ENCODE measurements at regions not wholly inside any gene's neighbourhood (a gene's known extent, or its start where the extent isn't known, plus 50 kb on each side); places are given as distances from the start of the nearest gene placed in this dataset.

- Histone ChIP-seq H3K27me3 (replicated peaks; ENCODE audit: insufficient read depth) (no peaks in the 10 kb centered on the region), H3K4me3 (no peak overlapping the region), H3K4me1 (replicated peaks) (no peaks in the 10 kb centered on the region), H3K9me3 (no peaks in the 10 kb centered on the region), H3K36me3 (no peaks in the 10 kb centered on the region), H3K27ac (no peak overlapping the region)
- intact Hi-C loops (cut with DNase I), result no loop called here
- no peak for DNase-seq (ENCODE audit: low spot score)
- WGBS, result 78% methylated on average over 13 of the region's 13 CpGs
- no peak for TF ChIP-seq POLR2AphosphoS5 (IDR thresholded peaks at IDR 0.05)
- no peak for TF ChIP-seq POLR2A (IDR thresholded peaks at IDR 0.05)
Measured at GRCh38 chr20:1832634-1833033, 62.6 kb upstream of the SIRPA start.

- H3K4me1 ChIP-seq (replicated peaks), result no peaks in the 10 kb centered on the region
- intact Hi-C loops (cut with DNase I), result no loop called here
- WGBS, result 87% methylated on average over 8 of the region's 8 CpGs
- H3K27ac ChIP-seq, result no peak overlapping the region
- H3K4me3 ChIP-seq, result no peak overlapping the region
- TF ChIP-seq POLR2AphosphoS5 (IDR thresholded peaks at IDR 0.05), result no peak
- no peak for TF ChIP-seq CTCF (IDR thresholded peaks at IDR 0.05)
- no peak for TF ChIP-seq POLR2A (IDR thresholded peaks at IDR 0.05)
- H3K36me3 ChIP-seq, result no peaks in the 10 kb centered on the region
- H3K9me3 ChIP-seq, result no peaks in the 10 kb centered on the region
- DNase-seq (ENCODE audit: low spot score), result no peak
- no peaks in the 10 kb centered on the region for H3K27me3 ChIP-seq (replicated peaks; ENCODE audit: insufficient read depth)
Measured at GRCh38 chr20:1831606-1832005, 63.6 kb upstream of the SIRPA start.

GRCh38 chr20:1831096-1831495 is 64.1 kb upstream of the SIRPA start:
- TF ChIP-seq POLR2AphosphoS5 (IDR thresholded peaks at IDR 0.05) (no peak), POLR2A (IDR thresholded peaks at IDR 0.05) (no peak), CTCF (IDR thresholded peaks at IDR 0.05) (no peak)
- no peaks in the 10 kb centered on the region for H3K36me3 ChIP-seq
- no peaks in the 10 kb centered on the region for H3K27me3 ChIP-seq (replicated peaks; ENCODE audit: insufficient read depth)
- no peaks in the 10 kb centered on the region for H3K4me1 ChIP-seq (replicated peaks)
- 50% methylated on average over 6 of the region's 6 CpGs for WGBS
- no peak for DNase-seq (ENCODE audit: low spot score)
- no peak overlapping the region for H3K4me3 ChIP-seq
- H3K9me3 ChIP-seq, result no peaks in the 10 kb centered on the region
- intact Hi-C loops (cut with DNase I), result no loop called here
- H3K27ac ChIP-seq, result no peak overlapping the region

GRCh38 chr20:1830240-1830639 is 65.0 kb upstream of the SIRPA start:
- DNase-seq (ENCODE audit: low spot score), result no peak
- no peak overlapping the region for H3K4me3 ChIP-seq
- H3K27me3 ChIP-seq (replicated peaks; ENCODE audit: insufficient read depth), result no peaks in the 10 kb centered on the region
- no peaks in the 10 kb centered on the region for H3K4me1 ChIP-seq (replicated peaks)
- no peak overlapping the region for H3K27ac ChIP-seq
- WGBS, result 12% methylated on average over 7 of the region's 7 CpGs
- H3K9me3 ChIP-seq, result no peaks in the 10 kb centered on the region
- no peak for TF ChIP-seq CTCF (IDR thresholded peaks at IDR 0.05)
- intact Hi-C loops (cut with DNase I), result no loop called here
- H3K36me3 ChIP-seq, result no peaks in the 10 kb centered on the region

DNA sequence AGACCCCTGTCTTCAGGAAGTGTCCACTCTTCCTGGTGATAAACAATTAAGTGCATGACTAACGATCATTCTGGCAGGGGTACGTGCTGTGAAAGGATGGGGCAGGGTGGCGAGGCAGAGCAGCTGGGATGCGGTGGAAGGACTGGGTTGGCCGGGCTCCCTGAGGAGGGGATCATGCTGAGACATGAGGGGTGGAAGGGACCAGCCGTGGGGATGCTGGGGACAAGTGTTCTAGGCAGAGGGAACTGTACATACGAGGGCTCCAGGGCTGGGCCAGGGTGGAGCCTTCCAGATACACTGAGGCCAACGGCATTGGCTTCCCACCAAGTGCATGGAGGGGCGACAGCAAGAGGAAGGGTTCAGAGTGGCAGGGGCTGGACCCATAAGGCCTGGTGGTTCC is 65.7 kb upstream of the SIRPA start:
- no peaks in the 10 kb centered on the region for H3K9me3 ChIP-seq
- DNase-seq (ENCODE audit: low spot score), result no peak
- TF ChIP-seq POLR2A (IDR thresholded peaks at IDR 0.05) (no peak), POLR2AphosphoS5 (IDR thresholded peaks at IDR 0.05) (no peak), CTCF (IDR thresholded peaks at IDR 0.05) (no peak)
- no peak overlapping the region for H3K4me3 ChIP-seq
- H3K4me1 ChIP-seq (replicated peaks), result no peaks in the 10 kb centered on the region
- intact Hi-C loops (cut with DNase I), result no loop called here
- no peaks in the 10 kb centered on the region for H3K36me3 ChIP-seq
- WGBS, result 67% methylated on average over 9 of the region's 9 CpGs
- H3K27ac ChIP-seq, result no peak overlapping the region
- H3K27me3 ChIP-seq (replicated peaks; ENCODE audit: insufficient read depth), result no peaks in the 10 kb centered on the region

All from prostate gland (tissue), 2 donors.